ENCODE measurements at regions not wholly inside any gene's neighbourhood (a gene's known extent, or its start where the extent isn't known, plus 50 kb on each side); places are given as distances from the start of the nearest gene placed in this dataset.

- no peak overlapping the region for H3K4me3 ChIP-seq (ENCODE audit: low read length)
- no peaks in the 10 kb centered on the region for H3K27me3 ChIP-seq (ENCODE audit: control insufficient read depth, insufficient read depth, low read length)
- WGBS (ENCODE audit: insufficient coverage, low lambda C conversion rate) = no CpG with 5 or more reads among the region's 12 CpGs
- no peak overlapping the region for H3K27ac ChIP-seq (ENCODE audit: low read length)
- peak in 1 of 2 donors; percentile 20 for DNase-seq
- no peaks in the 10 kb centered on the region for H3K36me3 ChIP-seq (ENCODE audit: control insufficient read depth, insufficient read depth, low read length)
- peaks cover 35% of the 10 kb centered on the region for H3K4me1 ChIP-seq (ENCODE audit: control insufficient read depth, insufficient read depth, low read length)
- H3K9me3 ChIP-seq (ENCODE audit: control insufficient read depth, low read depth, low read length) = no peaks in the 10 kb centered on the region
These were observed 156.1 kb upstream of the CCND2 start for GRCh38 chr12:4117386-4118016.

GRCh38 chr12:4116251-4117111 lies 157.1 kb upstream of the CCND2 start:
- DNase-seq = peak in 1 of 2 donors; percentile 45
- Histone ChIP-seq H3K9me3 (ENCODE audit: control insufficient read depth, low read depth, low read length) (no peaks in the 10 kb centered on the region), H3K36me3 (ENCODE audit: control insufficient read depth, insufficient read depth, low read length) (no peaks in the 10 kb centered on the region), H3K27me3 (ENCODE audit: control insufficient read depth, insufficient read depth, low read length) (no peaks in the 10 kb centered on the region), H3K27ac (ENCODE audit: low read length) (no peak overlapping the region), H3K4me3 (ENCODE audit: low read length) (no peak overlapping the region), H3K4me1 (ENCODE audit: control insufficient read depth, insufficient read depth, low read length) (peaks cover 35% of the 10 kb centered on the region)
- no CpG with 5 or more reads among the region's 12 CpGs for WGBS (ENCODE audit: insufficient coverage, low lambda C conversion rate)

- Histone ChIP-seq H3K36me3 (ENCODE audit: control insufficient read depth, insufficient read depth, low read length) (no peaks in the 10 kb centered on the region), H3K27me3 (ENCODE audit: control insufficient read depth, insufficient read depth, low read length) (no peaks in the 10 kb centered on the region), H3K27ac (ENCODE audit: low read length) (no peak overlapping the region), H3K4me1 (ENCODE audit: control insufficient read depth, insufficient read depth, low read length) (peaks cover 35% of the 10 kb centered on the region), H3K9me3 (ENCODE audit: control insufficient read depth, low read depth, low read length) (no peaks in the 10 kb centered on the region), H3K4me3 (ENCODE audit: low read length) (no peak overlapping the region)
- no peak for DNase-seq
- WGBS (ENCODE audit: insufficient coverage, low lambda C conversion rate) = no CpG with 5 or more reads among the region's 10 CpGs
These were observed 158.0 kb upstream of the CCND2 start for GRCh38 chr12:4115570-4115969.

DNA sequence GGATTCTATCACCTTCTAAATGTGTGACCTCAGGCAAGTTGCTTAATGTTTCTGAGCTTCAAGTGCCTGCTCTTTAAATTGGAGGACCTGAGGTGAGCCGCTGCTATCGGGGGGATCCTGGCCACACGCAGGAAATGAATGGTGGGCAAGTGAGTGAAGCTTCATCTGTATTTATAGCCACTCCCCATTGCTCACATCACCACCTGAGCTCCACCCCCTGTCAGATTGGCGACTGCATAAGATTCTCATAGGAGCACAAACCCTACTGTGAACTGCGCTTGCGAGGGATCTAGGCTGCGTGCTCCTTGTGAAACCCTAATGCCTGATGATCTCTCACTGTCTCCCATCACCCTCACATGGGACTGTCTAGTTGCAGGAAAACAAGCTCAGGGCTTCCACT lies 158.6 kb upstream of the CCND2 start:
- Histone ChIP-seq H3K9me3 (ENCODE audit: control insufficient read depth, low read depth, low read length) (no peaks in the 10 kb centered on the region), H3K4me3 (ENCODE audit: low read length) (no peak overlapping the region), H3K4me1 (ENCODE audit: control insufficient read depth, insufficient read depth, low read length) (peaks cover 35% of the 10 kb centered on the region), H3K27ac (ENCODE audit: low read length) (no peak overlapping the region), H3K27me3 (ENCODE audit: control insufficient read depth, insufficient read depth, low read length) (no peaks in the 10 kb centered on the region), H3K36me3 (ENCODE audit: control insufficient read depth, insufficient read depth, low read length) (no peaks in the 10 kb centered on the region)
- no CpG with 5 or more reads among the region's 7 CpGs for WGBS (ENCODE audit: insufficient coverage, low lambda C conversion rate)
- no peak for DNase-seq

DNA sequence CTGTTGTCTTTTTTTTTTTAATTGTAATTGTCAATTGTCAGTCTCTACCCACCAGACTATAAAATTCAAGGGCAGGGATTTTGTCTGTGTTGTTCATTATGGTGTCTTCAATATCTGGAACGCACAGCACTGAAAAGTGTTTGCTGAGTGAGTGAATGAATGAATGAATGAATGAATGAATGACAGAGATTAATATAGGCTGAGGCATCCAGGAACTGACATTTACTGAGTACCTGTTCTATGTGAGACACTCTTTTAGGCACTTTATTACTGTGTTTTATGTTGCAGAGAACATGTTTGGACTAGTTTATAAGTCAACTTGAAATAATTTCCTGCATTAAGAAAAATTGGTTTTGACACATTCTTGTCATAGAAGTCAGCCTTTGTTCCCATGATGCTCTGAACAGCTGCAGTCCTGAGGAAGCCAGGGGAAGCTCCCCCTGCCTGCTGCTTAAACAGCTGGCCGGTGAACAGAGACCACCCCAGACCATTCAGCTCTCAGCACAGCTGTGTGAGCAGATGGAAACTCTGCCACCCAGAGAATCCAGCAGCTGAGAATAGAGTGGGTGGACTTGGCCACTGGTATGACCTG lies 160.7 kb upstream of the CCND2 start:
- Histone ChIP-seq H3K4me3 (ENCODE audit: low read length) (no peak overlapping the region), H3K9me3 (ENCODE audit: control insufficient read depth, low read depth, low read length) (no peaks in the 10 kb centered on the region), H3K36me3 (ENCODE audit: control insufficient read depth, insufficient read depth, low read length) (no peaks in the 10 kb centered on the region), H3K27me3 (ENCODE audit: control insufficient read depth, insufficient read depth, low read length) (no peaks in the 10 kb centered on the region), H3K27ac (ENCODE audit: low read length) (no peak overlapping the region), H3K4me1 (ENCODE audit: control insufficient read depth, insufficient read depth, low read length) (peaks cover 25% of the 10 kb centered on the region)
- WGBS (ENCODE audit: insufficient coverage, low lambda C conversion rate) = no CpG with 5 or more reads among the region's 2 CpGs
- DNase-seq = no peak

GRCh38 chr12:4112290-4112689 lies 161.3 kb upstream of the CCND2 start:
- no peak overlapping the region for H3K27ac ChIP-seq (ENCODE audit: low read length)
- no peak for DNase-seq
- H3K9me3 ChIP-seq (ENCODE audit: control insufficient read depth, low read depth, low read length) = no peaks in the 10 kb centered on the region
- no peak overlapping the region for H3K4me3 ChIP-seq (ENCODE audit: low read length)
- WGBS (ENCODE audit: insufficient coverage, low lambda C conversion rate) = 100% methylated on average over 3 of the region's 7 CpGs
- no peaks in the 10 kb centered on the region for H3K36me3 ChIP-seq (ENCODE audit: control insufficient read depth, insufficient read depth, low read length)
- H3K27me3 ChIP-seq (ENCODE audit: control insufficient read depth, insufficient read depth, low read length) = no peaks in the 10 kb centered on the region
- H3K4me1 ChIP-seq (ENCODE audit: control insufficient read depth, insufficient read depth, low read length) = peaks cover 19% of the 10 kb centered on the region

DNA sequence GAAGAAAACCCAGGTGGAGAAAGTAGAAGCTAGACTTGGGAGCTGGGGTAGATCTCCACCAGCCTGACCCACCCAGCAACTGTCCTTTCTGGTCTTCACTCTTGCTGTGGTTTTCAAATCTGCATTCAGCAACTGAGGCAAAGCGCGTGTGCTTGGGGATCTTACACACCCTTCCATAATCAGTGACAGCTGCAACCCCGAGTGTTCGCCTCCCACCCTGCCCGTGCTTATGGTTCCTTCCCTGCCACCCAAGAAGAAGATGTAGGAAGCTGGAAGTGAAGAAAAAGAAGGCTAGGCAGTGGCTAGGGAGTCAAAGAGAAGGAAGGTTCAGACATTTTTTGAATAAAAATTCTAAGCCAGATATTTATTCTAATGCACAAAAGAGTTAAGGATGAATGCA lies 162.6 kb upstream of the CCND2 start:
- WGBS (ENCODE audit: insufficient coverage, low lambda C conversion rate) = no CpG with 5 or more reads among the region's 5 CpGs
- no peaks in the 10 kb centered on the region for H3K36me3 ChIP-seq (ENCODE audit: control insufficient read depth, insufficient read depth, low read length)

GRCh38 chr12:4109826-4110225 lies 163.7 kb upstream of the CCND2 start:
- no peak for DNase-seq
- no peaks in the 10 kb centered on the region for H3K9me3 ChIP-seq (ENCODE audit: control insufficient read depth, low read depth, low read length)
- no peak overlapping the region for H3K27ac ChIP-seq (ENCODE audit: low read length)
- H3K36me3 ChIP-seq (ENCODE audit: control insufficient read depth, insufficient read depth, low read length) = no peaks in the 10 kb centered on the region
- H3K27me3 ChIP-seq (ENCODE audit: control insufficient read depth, insufficient read depth, low read length) = no peaks in the 10 kb centered on the region
- H3K4me3 ChIP-seq (ENCODE audit: low read length) = no peak overlapping the region
- no peaks in the 10 kb centered on the region for H3K4me1 ChIP-seq (ENCODE audit: control insufficient read depth, insufficient read depth, low read length)
- WGBS (ENCODE audit: insufficient coverage, low lambda C conversion rate) = no CpG with 5 or more reads among the region's 5 CpGs

More for the DNA sequence above, 162.6 kb upstream of the CCND2 start:
- no peak overlapping the region for H3K27ac ChIP-seq (ENCODE audit: low read length)
- H3K9me3 ChIP-seq (ENCODE audit: control insufficient read depth, low read depth, low read length) = no peaks in the 10 kb centered on the region
- peaks cover 7% of the 10 kb centered on the region for H3K4me1 ChIP-seq (ENCODE audit: control insufficient read depth, insufficient read depth, low read length)
- DNase-seq = no peak
- no peaks in the 10 kb centered on the region for H3K27me3 ChIP-seq (ENCODE audit: control insufficient read depth, insufficient read depth, low read length)
- no peak overlapping the region for H3K4me3 ChIP-seq (ENCODE audit: low read length)

- Histone ChIP-seq H3K9me3 (ENCODE audit: control insufficient read depth, low read depth, low read length) (no peaks in the 10 kb centered on the region), H3K27me3 (ENCODE audit: control insufficient read depth, insufficient read depth, low read length) (no peaks in the 10 kb centered on the region), H3K4me1 (ENCODE audit: control insufficient read depth, insufficient read depth, low read length) (no peaks in the 10 kb centered on the region), H3K36me3 (ENCODE audit: control insufficient read depth, insufficient read depth, low read length) (no peaks in the 10 kb centered on the region), H3K4me3 (ENCODE audit: low read length) (no peak overlapping the region), H3K27ac (ENCODE audit: low read length) (no peak overlapping the region)
- 100% methylated on average over 1 of the region's 5 CpGs for WGBS (ENCODE audit: insufficient coverage, low lambda C conversion rate)
- no peak for DNase-seq
These were observed 164.7 kb upstream of the CCND2 start for GRCh38 chr12:4108803-4109345.

DNA sequence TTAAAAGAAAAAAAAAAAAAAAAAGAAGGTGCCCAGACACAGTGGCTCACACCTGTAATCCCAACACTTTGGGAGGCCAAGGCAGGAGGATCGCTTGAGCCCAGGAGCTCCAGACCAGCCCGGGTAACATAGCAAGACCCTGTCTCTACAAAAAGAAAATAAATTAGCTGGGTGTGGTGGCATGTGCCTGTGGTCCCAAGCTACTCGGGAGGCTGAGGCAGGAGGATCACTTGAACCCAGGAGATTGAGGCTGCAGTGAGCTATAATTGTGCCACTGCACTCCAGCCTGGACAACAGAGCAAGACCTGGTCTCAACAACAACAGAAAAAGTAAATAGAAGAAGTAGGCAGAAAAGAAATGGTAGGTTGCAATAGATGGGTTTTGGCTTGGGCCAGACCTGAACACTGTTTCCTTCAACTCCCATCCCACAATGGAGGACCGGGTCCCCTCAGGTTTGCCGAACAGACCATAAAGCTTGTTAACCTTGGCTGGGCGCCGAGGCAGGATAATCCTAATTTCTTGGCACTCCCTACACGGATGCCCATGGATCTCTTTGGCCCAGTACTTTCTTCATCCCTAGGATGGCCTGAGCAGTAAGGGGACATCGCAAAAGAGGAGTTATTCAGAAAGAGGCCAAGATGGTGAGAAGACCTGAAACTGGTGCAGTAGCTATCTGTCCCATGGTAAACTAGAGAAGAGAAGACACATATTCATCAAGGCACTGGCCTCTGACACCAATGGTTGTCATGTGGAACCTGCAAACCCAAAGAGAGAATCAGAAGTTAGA lies 165.5 kb upstream of the CCND2 start:
- no peaks in the 10 kb centered on the region for H3K4me1 ChIP-seq (ENCODE audit: control insufficient read depth, insufficient read depth, low read length)
- H3K27me3 ChIP-seq (ENCODE audit: control insufficient read depth, insufficient read depth, low read length) = no peaks in the 10 kb centered on the region
- no peaks in the 10 kb centered on the region for H3K9me3 ChIP-seq (ENCODE audit: control insufficient read depth, low read depth, low read length)
- no peak overlapping the region for H3K27ac ChIP-seq (ENCODE audit: low read length)
- H3K4me3 ChIP-seq (ENCODE audit: low read length) = no peak overlapping the region
- WGBS (ENCODE audit: insufficient coverage, low lambda C conversion rate) = no CpG with 5 or more reads among the region's 9 CpGs
- no peak for DNase-seq
- H3K36me3 ChIP-seq (ENCODE audit: control insufficient read depth, insufficient read depth, low read length) = no peaks in the 10 kb centered on the region
